NT2/D1 (cell line): ENCODE measurements at regions not wholly inside any gene's neighbourhood (a gene's known extent, or its start where the extent isn't known, plus 50 kb on each side); places are given as distances from the start of the nearest gene placed in this dataset.

Experiments used
- SUZ12 ChIP-seq: IDR thresholded peaks from 2 replicates; pipeline ENCODE4 v1.6.1; 2011; ENCODE audit not compliant: insufficient read length, insufficient read depth; ENCODE audit errors: extremely low read depth
- YY1 ChIP-seq: IDR thresholded peaks from 2 replicates; pipeline ENCODE4 v1.6.1; 2011; ENCODE audit not compliant: insufficient read length, insufficient read depth

GRCh38 chr19:57025491-57025890 is 94.3 kb upstream of the USP29 start:
- TF ChIP-seq YY1, result no peak
- no peak for TF ChIP-seq SUZ12
